CD14-positive monocyte (primary cell): ENCODE measurements at regions not wholly inside any gene's neighbourhood (a gene's known extent, or its start where the extent isn't known, plus 50 kb on each side); places are given as distances from the start of the nearest gene placed in this dataset.

Source experiments
- DNase-seq, 3 donors: peaks; one replicate each; pipeline ENCODE4 v3.0.0-alpha.2; 2011 to 2022
- H2AFZ ChIP-seq: 2 replicates; pipeline ENCODE4 v1.6.0; 2012; ENCODE audit warnings: mild to moderate bottlenecking, low read depth, low read length, inconsistent platforms; ENCODE audit not compliant: insufficient read depth, poor library complexity, severe bottlenecking
- H3K27ac ChIP-seq, 2 donors: 1 replicate in 1 of 2; 2 replicates in 1 of 2; pipeline ENCODE4 v1.5.1; 2012 to 2013; ENCODE audit warnings: low read length in 2 of 2, control low read depth in 1 of 2, inconsistent platforms in 1 of 2, low read depth in 1 of 2, mild to moderate bottlenecking in 1 of 2
- H3K27me3 ChIP-seq, 2 donors: one replicate each; pipeline versions ENCODE4 v1.6.0 to v1.6.1; 2011 to 2013; ENCODE audit warnings: low read length in 2 of 2; ENCODE audit not compliant: control insufficient read depth in 2 of 2, insufficient read depth in 2 of 2
- H3K36me3 ChIP-seq, 2 donors: replicated peaks in 1 of 2; 1 replicate in 1 of 2; 2 replicates in 1 of 2; pipeline versions ENCODE4 v1.5.1 to v1.6.1; 2012 to 2013; ENCODE audit warnings: low read length in 2 of 2, control low read depth in 1 of 2, inconsistent platforms in 1 of 2, mild to moderate bottlenecking in 1 of 2; ENCODE audit not compliant: insufficient read depth in 2 of 2, control insufficient read depth in 1 of 2
- H3K4me1 ChIP-seq, 2 donors: 1 replicate in 1 of 2; 2 replicates in 1 of 2; pipeline versions ENCODE4 v1.5.1 to v1.6.1; 2012 to 2013; ENCODE audit warnings: low read length in 2 of 2, control low read depth in 1 of 2, inconsistent platforms in 1 of 2, mild to moderate bottlenecking in 1 of 2, moderate library complexity in 1 of 2; ENCODE audit not compliant: insufficient read depth in 2 of 2, control insufficient read depth in 1 of 2
- H3K4me2 ChIP-seq: replicated peaks from 2 replicates; pipeline ENCODE3; 2012; ENCODE audit warnings: low read length, moderate library complexity, mild to moderate bottlenecking; ENCODE audit not compliant: poor library complexity, severe bottlenecking; ENCODE audit errors: extremely low read depth
- H3K4me3 ChIP-seq, 3 experiments: fragments of 200-600 bp in 1 of 3; sonication (generic) in 1 of 3; replicated peaks in 1 of 3; 1 replicate in 2 of 3; 2 replicates in 1 of 3; pipeline ENCODE4 v1.5.1; 2011 to 2013; ENCODE audit warnings: low read length in 3 of 3, mild to moderate bottlenecking in 3 of 3, control low read depth in 2 of 3, low read depth in 2 of 3, inconsistent platforms in 1 of 3, moderate library complexity in 1 of 3
- H3K79me2 ChIP-seq: 2 replicates; pipeline ENCODE4 v1.6.0; 2012; ENCODE audit warnings: mild to moderate bottlenecking, control low read depth, inconsistent platforms, low read length, moderate library complexity; ENCODE audit not compliant: insufficient read depth
- H3K9ac ChIP-seq: 2 replicates; pipeline ENCODE4 v1.6.0; 2017; ENCODE audit warnings: low read length, mild to moderate bottlenecking; ENCODE audit not compliant: insufficient read depth, poor library complexity, severe bottlenecking
- H3K9me3 ChIP-seq, 2 donors: replicated peaks in 1 of 2; 1 replicate in 1 of 2; 2 replicates in 1 of 2; pipeline versions ENCODE4 v1.5.1 to v1.6.1; 2012 to 2013; ENCODE audit warnings: low read length in 2 of 2, control low read depth in 1 of 2; ENCODE audit not compliant: control insufficient read depth in 1 of 2, insufficient read depth in 1 of 2
- H4K20me1 ChIP-seq: 2 replicates; pipeline ENCODE4 v1.6.0; 2012; ENCODE audit warnings: mild to moderate bottlenecking, low read length, control low read depth, moderate library complexity; ENCODE audit not compliant: insufficient read depth
- H3K27ac Mint-ChIP-seq, 7 donors: one replicate each; pipeline ENCODE4 v1.8.0; 2020; ENCODE audit warnings: mild to moderate bottlenecking in 7 of 7, mixed read lengths in 7 of 7, moderate library complexity in 6 of 7, inconsistent platforms in 2 of 7
- H3K27me3 Mint-ChIP-seq, 3 donors: one replicate each; pipeline ENCODE4 v1.8.0; 2021 to 2022; ENCODE audit warnings: low read depth in 3 of 3, mild to moderate bottlenecking in 3 of 3, mixed read lengths in 3 of 3, moderate library complexity in 3 of 3, inconsistent platforms in 1 of 3
- H3K36me3 Mint-ChIP-seq, 2 donors: one replicate each; pipeline ENCODE4 v1.8.0; 2020; ENCODE audit warnings: mixed read lengths in 2 of 2, inconsistent platforms in 1 of 2, mild to moderate bottlenecking in 1 of 2
- H3K4me1 Mint-ChIP-seq: one replicate; pipeline ENCODE4 v1.8.0; 2020; ENCODE audit warnings: mild to moderate bottlenecking, mixed read lengths
- H3K4me3 Mint-ChIP-seq, 2 donors: one replicate each; pipeline ENCODE4 v1.8.0; 2020; ENCODE audit warnings: mild to moderate bottlenecking in 2 of 2, mixed read lengths in 2 of 2, moderate library complexity in 1 of 2
- H3K9me3 Mint-ChIP-seq, 7 donors: one replicate each; pipeline ENCODE4 v1.8.0; 2020 to 2022; ENCODE audit warnings: mixed read lengths in 7 of 7, mild to moderate bottlenecking in 6 of 7, moderate library complexity in 6 of 7, inconsistent platforms in 2 of 7
- CTCF ChIP-seq: fragments of 200-600 bp; IDR thresholded peaks from one replicate; pipeline ENCODE4 v1.8.0; 2022; ENCODE audit warnings: antibody characterized with exemption, mild to moderate bottlenecking
- WGBS: methylation state at CpG from one replicate; pipeline ENCODE4 v1.1.5; 2013; ENCODE audit warnings: missing lambda C conversion rate; ENCODE audit not compliant: insufficient coverage; 5-methylcytosine and 5-hydroxymethylcytosine counted together
- intact Hi-C, 2 donors: fragments of 100-400 bp; cut with micrococcal nuclease; formaldehyde crosslinking; loops; one replicate each; pipeline versions ENCODE4 v1.15.0 to v1.15.1; 2023

GRCh38 chr10:65735382-65735781 lies 1190.5 kb upstream of the LRRTM3 start:
- TF ChIP-seq CTCF: no peak
- Mint-ChIP-seq H3K36me3 (no peaks in the 10 kb centered on the region), H3K4me3 (no peak overlapping the region), H3K27ac (no peak overlapping the region), H3K9me3 (peaks cover 0 to 12% (median 3%) of the 10 kb centered on the region in 7 donors), H3K27me3 (no peaks in the 10 kb centered on the region), H3K4me1 (no peaks in the 10 kb centered on the region)
- Histone ChIP-seq H3K9ac (no peak overlapping the region), H3K4me3 (no peak overlapping the region), H3K4me1 (no peaks in the 10 kb centered on the region), H2AFZ (no peak overlapping the region), H3K4me2 (no peak overlapping the region), H3K9me3 (peaks cover 0 to 13% of the 10 kb centered on the region in 2 donors), H3K79me2 (no peaks in the 10 kb centered on the region), H3K27me3 (no peaks in the 10 kb centered on the region), H3K27ac (no peak overlapping the region), H3K36me3 (no peaks in the 10 kb centered on the region), H4K20me1 (no peaks in the 10 kb centered on the region)
- WGBS: no CpG with 5 or more reads among the region's 2 CpGs
- intact Hi-C loops: no loop called here
- DNase-seq: no peak

DNA sequence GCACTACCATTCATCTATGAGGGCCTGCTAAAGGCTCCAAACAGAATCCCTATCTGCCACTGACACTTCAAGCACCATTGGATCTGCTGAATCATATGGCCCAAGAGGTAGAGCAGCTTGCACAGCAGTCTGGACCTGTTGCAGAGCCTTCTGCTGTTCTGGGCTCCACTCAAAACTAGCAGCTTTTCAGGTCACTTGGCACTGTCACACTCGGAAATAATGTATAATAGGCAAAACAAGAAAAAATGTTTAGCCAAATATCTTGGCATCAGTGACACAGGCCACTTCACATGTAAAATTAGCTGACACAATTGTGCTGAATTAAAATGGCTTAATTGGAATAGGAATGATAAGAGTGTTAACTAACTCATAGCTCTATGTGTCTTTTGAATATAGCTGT lies 1182.9 kb upstream of the LRRTM3 start:
- no peak for DNase-seq
- H3K79me2 ChIP-seq: no peaks in the 10 kb centered on the region
- no peak overlapping the region for H2AFZ ChIP-seq
- H3K9me3 ChIP-seq: no peaks in the 10 kb centered on the region
- no CpG with 5 or more reads among the region's 1 CpG for WGBS
- H3K4me2 ChIP-seq: no peak overlapping the region
- intact Hi-C loops: no loop called here
- no peak overlapping the region for H3K4me3 ChIP-seq
- H4K20me1 ChIP-seq: no peaks in the 10 kb centered on the region
- Mint-ChIP-seq H3K4me1 (no peaks in the 10 kb centered on the region), H3K27ac (no peak overlapping the region), H3K4me3 (no peak overlapping the region), H3K36me3 (no peaks in the 10 kb centered on the region), H3K27me3 (no peaks in the 10 kb centered on the region), H3K9me3 (peaks cover 1 to 7% (median 3%) of the 10 kb centered on the region in 7 donors)
- H3K27me3 ChIP-seq: no peaks in the 10 kb centered on the region
- no peak for TF ChIP-seq CTCF
- no peak overlapping the region for H3K27ac ChIP-seq
- no peaks in the 10 kb centered on the region for H3K4me1 ChIP-seq
- H3K36me3 ChIP-seq: no peaks in the 10 kb centered on the region
- H3K9ac ChIP-seq: no peak overlapping the region
